Posterior vena cava (tissue), 2 donors: ENCODE measurements at regions not wholly inside any gene's neighbourhood (a gene's known extent, or its start where the extent isn't known, plus 50 kb on each side); places are given as distances from the start of the nearest gene placed in this dataset.

Experiments
- DNase-seq: peaks from one replicate; pipeline ENCODE4 v3.0.0-alpha.2; 2020; ENCODE audit warnings: low spot score
- intact Hi-C, 2 donors: fragments of 100-400 bp; cut with DNase I; formaldehyde crosslinking; loops; one replicate each; pipeline versions ENCODE4 v1.14.1 to v1.14.2; 2022 to 2023
- donor health status: DM: yes; HTN: yes; CAD: no.
- donor health status: DM: yes; HTN: yes; CAD: no.

DNA sequence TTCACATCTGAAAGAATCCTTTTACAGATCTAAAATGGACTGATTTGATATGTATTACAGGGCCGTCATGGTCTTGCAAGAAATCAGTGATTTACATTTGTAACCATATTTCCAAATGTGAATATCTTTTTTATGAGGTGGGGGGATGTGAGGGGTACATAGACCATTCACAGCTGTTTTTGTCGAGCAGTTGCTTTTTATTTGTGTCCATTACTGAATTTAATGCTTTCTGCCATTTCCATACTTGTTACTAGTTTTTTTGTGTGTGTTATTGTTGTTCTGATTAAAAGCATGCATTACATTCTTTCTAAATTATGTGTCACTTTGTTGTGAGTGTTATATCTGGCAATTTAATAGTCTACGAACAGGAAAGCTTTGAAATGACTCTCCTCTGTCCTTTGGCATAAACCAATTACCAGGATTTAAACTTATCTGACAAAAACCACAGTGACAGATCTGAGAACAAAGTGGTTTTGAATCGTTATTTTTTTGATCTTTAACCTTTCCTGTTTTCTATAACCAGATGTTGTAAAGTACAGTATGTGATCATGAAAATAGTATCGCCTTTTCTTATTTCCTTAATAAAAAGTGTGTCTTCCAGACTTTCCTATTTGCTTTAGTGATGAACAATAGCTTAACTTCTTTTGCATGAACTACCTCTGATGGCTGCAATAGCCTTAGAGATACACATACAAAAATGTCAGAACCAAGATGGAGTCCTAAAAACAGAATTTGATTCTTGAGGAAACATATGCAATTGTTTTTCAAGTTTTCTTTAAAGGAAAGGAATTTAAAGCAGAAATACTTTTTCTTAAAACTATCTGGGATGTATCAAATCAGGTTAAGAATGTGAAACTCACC, 354.2 kb upstream of the ACVR2A start:
- intact Hi-C loops, result no loop called here
- no peak for DNase-seq

DNA sequence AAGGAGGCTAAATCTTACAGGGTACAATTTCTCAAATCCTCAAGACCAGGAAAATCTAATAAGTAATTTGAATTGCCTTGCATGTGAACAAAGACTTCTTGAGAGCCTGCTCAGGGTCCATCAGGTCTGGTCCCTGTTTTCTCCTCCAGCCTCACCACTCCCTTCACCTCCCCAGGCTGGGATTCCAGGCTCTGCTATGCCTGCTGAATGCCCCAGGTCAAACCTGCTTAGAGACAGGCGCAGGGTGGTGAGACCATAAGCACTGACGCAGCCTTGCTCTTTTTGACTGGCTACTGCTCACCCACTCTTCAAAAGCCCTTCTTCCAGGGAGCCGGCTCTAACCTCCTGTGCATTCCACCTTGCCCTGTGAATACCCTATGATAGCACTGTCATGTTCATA, 356.4 kb upstream of the ACVR2A start:
- intact Hi-C loops, result no loop called here
- no peak for DNase-seq

DNA sequence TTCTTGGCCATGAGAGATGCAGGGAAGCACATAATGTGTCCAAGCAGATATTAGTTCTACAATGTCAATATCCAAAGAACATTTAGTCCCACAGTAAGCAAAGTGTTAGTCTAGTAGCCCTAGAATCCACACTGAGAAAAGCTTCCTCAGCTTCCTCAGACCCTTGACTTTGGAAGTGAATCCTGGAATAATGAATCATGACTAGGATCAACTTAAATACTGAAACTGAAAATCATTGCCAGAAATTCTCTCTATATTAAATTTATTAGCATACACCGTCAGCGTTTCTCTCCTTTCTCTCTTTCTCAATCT, 356.9 kb upstream of the ACVR2A start:
- intact Hi-C loops, result no loop called here
- DNase-seq, result no peak

DNA sequence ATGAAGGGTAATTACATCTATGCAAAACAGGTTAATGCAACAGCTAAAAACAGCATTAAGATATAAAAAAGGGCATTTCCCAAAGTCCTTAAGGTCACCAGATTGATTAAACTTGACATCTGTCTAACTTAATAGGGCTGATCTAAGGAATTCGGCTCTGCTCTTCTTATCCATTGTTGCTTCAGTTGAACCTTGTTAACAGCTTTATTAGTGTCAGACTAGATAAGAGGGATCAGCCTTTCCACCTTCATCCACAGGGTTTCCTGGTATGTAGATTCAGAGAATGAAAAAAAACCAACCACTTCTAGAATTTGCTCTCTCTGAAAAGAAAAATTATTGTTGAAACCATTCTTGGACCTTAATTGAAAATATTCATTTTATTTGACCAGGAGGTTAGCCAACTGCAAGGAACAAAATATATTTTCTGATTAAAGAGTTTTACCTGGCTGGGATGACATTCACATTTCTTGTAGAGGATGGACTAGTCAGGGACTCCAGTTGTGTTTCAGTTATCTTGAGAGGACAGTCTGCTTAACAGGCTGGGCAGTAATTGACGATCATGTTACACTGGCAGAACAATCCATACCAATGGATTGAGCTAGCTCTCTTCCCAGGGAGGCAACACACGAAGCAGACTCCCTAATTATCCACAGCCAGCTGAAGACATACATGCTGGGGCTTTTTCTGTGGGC, 357.4 kb upstream of the ACVR2A start:
- intact Hi-C loops, result no loop called here
- DNase-seq, result no peak

DNA sequence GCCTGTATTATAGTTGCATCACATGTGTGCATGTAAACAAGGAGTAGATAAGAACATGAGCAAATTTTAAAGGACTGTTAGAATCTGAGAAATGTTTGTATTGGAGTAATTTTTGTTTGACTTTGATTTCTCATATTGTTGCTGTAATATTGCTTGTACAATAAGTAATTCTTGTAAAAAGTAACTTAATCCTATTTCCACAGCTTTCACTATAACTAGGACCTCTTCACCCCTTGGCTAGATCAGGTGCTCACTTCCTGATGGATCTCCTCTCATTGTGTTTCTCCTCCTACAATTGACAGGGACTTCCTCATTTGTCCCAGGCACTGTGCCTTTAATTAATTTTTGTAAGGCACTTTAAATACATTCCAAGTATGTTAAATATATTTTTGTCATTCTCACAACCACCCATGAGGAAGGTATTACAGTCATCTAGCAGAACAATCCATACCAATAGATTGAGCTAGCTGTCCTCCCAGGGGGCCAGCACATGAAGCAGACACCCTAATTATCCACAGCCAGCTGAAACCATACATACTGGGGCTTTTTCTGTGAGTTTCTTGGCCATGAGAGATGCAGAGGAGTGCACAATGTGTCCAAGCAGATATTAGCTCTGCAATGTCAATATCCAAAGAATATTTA, 359.5 kb upstream of the ACVR2A start:
- no peak for DNase-seq
- intact Hi-C loops, result no loop called here

DNA sequence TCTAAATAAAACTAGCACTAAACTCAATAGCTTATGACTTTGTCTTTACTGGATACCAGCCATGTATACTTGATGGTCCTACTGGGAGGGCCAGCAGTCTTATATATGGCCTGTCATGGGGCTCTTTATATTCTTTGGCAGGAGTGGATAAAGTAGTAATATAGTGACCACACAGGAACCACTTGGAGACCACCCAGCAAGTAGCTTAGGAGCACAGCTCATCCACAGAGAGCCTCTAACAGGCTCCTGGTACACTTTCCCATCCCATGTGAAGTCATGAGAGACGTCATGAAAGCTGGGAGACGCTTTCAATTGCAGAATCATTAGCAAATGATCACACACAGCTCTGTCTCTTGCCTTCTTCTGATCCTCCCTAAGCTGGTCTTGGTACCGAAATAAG, 360.9 kb upstream of the ACVR2A start:
- DNase-seq, result no peak
- intact Hi-C loops, result no loop called here

DNA sequence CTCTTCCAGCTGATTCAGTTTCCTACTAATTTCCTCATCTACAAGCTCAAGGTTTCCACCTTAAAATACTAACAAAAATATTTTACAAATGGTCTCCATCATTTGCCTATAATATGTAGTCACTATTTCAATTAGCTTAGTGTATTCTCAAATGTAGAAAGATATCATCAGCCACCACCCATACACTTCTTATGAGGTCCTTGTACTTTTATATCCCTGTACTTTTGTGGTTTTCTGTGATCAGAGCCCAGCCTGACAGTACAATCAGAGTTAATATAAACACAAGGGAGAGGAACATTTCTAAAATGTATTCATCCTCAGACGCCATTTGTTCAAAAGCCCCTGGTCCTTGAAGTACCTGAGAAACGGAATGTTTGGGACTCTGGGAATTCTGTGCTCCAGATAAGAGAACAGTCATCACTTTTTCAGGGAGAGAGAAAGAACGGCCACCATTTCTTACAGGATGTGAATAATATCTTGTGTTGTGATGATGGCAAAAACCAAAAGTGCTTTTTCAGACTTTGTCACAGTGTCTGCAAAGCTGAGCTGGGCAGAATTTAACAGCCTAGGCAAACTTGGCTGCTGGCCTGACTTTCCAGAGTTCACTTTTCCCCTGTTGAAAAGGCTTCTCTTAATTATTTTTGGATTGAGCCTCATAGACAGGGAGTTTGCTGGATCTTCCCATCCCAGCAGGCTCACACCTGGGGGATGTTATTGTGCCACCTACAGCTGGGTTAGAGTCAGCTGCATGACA, 361.7 kb upstream of the ACVR2A start:
- no peak for DNase-seq
- intact Hi-C loops, result no loop called here

DNA sequence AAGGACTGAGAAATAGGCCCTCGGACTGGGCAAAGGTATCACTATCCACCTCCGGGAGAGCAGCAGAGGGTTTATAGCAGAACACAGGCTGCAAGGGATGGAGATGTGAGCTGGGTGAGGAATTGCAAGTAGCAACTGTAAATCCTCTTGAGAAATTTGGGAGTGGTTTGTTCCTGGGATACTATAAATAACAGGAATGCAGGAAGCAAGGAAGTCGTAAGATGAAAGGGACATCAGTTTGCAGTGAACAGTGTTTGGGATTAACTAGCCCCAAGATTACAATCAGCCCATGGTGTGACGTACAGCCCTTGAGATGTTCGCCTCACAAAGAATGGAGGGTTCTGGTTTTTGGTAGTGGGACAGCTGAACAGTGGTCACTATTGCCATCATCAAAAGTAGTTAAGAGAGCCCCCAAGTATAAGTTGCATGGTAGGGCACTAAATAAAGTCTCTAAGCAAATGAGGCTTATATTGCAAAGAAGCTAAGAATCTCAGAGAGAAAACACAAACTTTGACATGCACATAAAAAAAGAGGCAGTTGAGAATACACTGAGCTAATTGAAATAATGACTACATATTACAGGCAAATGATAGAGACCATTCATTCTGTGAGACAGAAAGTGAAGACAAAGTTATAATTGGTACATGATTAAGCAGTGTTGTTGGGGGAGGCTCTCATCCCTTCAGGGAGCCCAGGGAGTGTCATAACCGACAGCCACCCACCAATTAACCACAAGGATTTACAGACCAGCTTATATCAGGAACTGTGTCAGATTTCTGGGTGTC, 362.5 kb upstream of the ACVR2A start:
- DNase-seq, result no peak
- intact Hi-C loops, result no loop called here

DNA sequence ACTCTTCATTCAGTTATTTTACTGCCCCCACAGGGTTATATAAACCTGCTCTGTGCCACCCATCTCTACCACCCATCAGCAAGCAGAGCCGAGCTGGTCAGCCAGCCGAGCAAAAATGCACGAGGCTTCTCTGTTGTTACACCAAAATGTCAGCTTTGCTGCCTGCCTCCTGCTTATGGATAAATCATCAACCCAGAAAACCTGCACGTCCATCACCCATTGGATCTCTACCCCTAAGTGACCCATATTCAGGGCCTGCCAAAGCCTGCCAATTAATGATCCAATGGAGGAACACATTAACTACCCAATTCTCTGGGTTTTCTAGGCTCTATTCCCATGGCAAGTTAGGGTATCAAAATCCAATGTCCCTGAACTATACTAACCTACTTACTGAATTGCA, 365.5 kb upstream of the ACVR2A start:
- intact Hi-C loops, result no loop called here
- no peak for DNase-seq

DNA sequence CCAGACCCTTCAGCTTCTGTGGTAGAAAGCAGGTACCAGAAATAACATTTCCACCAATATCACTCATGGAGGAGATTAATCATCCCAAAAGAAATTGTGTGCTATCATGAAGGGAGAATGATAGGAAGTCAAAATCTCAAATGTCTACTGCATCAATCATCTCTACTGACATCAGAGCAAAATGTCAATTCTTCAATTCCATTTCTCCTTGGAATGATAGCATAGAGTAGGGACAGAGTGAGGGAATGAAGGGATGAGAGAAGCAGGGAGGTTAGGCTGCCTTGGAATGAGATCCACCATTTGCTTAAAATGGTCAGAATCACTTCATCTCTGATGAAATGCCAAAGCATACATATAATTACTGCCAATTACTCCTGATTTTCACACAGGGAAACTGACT, 371.8 kb upstream of the ACVR2A start:
- intact Hi-C loops, result no loop called here
- no peak for DNase-seq

DNA sequence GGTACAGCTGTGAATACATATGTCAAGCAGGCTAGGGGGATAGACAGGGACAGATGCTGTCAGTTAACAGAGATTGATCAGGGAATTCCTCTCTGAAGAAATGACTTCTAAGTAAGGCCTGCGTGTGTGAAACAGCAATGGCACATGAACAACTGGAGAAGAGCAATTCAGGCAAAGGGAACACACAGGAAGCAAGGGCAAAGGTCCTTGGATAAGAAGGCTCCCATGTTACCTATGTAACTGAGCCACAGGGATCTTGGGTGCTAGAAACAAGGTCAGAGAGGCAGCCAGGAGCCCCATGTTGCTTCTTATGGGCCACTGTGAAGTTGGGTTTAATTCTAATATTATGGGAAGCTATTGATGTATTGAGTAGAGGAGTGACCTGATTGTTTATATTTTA, 373.7 kb upstream of the ACVR2A start:
- no peak for DNase-seq
- intact Hi-C loops, result no loop called here

DNA sequence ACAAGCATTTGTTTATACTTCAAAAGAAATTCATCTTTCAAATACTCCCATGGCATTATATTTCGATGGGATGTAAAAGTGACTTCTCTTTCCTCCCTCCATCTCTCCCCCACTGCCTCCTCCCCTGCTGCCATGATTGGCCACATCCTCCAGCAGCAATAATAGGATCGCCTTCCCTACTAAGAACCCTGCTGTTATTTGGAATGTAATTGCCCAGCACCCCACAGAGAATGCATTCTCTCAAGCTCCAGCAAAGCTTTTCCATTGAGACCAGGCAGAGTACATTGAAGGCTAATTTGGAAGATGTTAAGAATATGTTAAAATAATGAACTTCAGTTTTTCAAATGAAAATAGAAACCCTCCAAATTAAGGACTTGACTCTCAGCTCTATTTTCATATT, 375.4 kb upstream of the ACVR2A start:
- no peak for DNase-seq
- intact Hi-C loops, result no loop called here

DNA sequence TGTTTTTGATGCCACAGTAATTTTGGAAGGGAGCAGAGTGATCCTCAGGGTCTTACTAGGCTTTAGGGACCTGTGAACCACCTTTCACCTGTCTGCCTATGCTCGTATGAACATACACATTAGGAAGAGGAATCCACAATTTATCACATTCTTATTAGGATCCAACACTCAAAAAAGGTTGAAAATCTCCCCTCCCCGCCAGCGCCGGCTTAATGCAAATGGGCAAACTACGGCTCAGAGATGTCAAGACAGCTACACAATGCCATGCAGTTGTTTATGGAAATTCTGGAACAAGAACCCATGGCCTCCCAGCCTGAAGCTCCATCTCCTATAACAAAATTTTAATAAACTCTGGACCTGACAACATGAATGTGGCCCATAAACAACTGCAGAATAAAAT, 375.9 kb upstream of the ACVR2A start:
- intact Hi-C loops, result no loop called here
- no peak for DNase-seq

DNA sequence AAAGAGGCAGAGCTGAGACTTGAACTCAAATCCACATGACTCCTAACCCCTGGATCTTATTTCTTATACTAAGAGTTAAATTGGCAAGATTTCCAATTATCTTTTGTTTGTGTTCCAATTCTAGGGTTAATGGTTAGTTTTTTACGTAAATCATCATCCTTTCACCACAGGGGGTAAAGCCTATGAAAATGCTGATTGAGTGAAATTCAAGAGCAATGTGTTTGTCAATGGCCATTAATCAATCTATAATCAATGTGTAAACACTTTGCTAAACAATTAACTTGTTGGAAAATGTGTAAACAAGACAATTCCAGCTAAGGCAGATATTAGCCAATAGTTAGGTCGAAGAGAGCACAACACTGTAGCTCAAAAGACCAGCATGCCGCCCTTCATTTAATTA, 376.5 kb upstream of the ACVR2A start:
- DNase-seq, result no peak
- intact Hi-C loops, result no loop called here

DNA sequence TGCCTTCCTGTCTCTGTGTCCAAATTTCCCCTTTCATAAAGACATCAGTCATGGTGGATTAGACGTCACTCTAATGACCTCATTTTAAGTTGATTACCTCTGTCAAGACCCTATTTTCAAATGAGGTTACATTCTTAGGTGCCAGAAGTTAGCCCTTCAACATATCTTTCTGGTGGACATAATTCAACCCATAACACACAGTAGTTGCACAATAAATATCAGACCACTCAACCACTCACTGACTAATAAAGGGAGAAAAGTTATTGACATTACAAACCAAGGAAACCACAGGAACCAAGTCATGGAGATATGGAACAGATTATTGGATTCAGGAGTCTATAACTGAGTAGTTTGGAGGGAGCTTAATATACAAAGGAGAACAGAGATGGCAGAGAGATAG, 377.4 kb upstream of the ACVR2A start:
- DNase-seq, result no peak
- intact Hi-C loops, result no loop called here

DNA sequence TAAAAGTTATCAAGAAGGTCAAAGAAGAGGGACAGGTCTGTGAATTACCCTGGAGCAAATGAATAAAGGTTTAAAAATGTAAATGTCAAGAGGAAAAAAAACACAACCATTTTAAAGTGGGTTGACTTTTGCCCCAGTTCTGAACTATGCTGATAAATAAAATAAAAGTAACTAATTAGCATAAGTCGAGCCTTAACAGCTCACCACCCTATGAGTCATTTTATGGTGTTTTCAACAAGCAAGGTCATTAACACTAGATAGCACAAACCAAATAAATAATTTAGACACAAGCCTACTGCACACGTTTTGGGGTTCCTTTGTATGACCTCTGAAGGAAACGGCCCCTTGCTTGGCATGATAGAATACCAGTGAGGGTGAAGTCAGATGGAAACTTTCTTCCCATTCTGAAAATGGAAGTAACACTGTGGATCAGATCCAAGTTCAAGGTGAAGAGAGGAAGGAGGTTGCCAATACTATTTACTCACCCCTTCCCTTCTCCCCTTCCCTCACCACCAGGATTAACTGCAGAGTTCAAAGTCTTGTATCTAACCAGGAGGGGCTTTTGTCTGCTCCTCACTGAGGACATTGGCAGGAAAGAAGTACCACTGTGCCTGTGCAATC, 380.0 kb upstream of the ACVR2A start:
- no peak for DNase-seq
- intact Hi-C loops, result no loop called here

DNA sequence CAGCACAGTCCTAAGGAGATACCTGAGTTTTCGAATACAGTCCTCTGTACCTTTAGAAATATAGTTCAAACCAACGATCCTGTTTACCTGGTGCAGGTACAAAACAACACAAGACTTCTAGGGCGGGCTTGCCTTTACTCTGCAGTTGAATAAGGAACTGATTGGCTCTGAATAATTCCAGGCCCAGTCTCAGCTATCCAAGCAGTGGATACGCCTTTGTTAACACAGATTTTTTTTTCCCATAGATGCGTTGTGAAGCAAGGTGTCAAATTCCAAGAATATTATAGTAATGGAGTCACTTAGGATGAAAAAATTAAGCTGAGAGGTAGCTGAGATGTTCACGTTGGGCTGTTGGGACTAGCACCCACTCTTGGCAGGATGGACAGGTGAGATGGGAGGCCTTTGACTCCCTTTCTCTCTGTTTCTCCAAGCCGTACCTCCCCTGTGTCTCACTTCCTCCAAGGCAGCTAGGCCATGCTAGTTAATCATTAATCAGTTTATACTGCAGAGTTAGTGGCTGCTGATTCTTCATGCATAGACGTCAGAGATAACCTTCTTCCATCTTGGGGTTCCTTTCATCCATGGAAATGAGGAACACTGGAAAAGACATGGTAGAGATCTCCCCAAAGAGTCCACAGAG, 380.8 kb upstream of the ACVR2A start:
- DNase-seq, result no peak
- intact Hi-C loops, result no loop called here

DNA sequence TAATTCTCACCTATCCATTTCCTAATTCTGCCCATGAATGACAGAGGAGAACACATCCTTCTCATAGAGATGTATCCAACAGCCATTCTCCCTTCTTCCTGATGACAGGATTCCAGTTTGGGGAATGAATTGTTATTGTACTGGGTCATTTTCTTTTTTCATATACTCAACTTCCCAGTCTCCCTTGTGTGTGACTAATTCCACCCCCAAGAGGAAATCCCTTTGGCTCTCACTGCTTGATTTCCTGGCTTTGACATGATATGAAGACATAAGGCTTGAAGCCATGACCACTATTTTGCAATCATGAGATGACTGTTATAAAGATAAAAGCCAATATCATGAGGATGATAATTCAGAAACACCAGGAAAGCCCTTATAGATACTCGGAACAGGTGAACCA, 384.7 kb upstream of the ACVR2A start:
- intact Hi-C loops, result no loop called here
- DNase-seq, result no peak
